ENCODE measurements at regions not wholly inside any gene's neighbourhood (a gene's known extent, or its start where the extent isn't known, plus 50 kb on each side); places are given as distances from the start of the nearest gene placed in this dataset.

GRCh38 chr17:72033334-72033733 is 87.5 kb upstream of the SOX9 start:
- TF ChIP-seq CTCF (conservative IDR thresholded peaks at IDR 0.05) (no peak), EZH2 (IDR thresholded peaks at IDR 0.05; ENCODE audit: low read depth) (no peak)

Measured in PC-9 (cell line).